ENCODE measurements at regions not wholly inside any gene's neighbourhood (a gene's known extent, or its start where the extent isn't known, plus 50 kb on each side); places are given as distances from the start of the nearest gene placed in this dataset.

DNA sequence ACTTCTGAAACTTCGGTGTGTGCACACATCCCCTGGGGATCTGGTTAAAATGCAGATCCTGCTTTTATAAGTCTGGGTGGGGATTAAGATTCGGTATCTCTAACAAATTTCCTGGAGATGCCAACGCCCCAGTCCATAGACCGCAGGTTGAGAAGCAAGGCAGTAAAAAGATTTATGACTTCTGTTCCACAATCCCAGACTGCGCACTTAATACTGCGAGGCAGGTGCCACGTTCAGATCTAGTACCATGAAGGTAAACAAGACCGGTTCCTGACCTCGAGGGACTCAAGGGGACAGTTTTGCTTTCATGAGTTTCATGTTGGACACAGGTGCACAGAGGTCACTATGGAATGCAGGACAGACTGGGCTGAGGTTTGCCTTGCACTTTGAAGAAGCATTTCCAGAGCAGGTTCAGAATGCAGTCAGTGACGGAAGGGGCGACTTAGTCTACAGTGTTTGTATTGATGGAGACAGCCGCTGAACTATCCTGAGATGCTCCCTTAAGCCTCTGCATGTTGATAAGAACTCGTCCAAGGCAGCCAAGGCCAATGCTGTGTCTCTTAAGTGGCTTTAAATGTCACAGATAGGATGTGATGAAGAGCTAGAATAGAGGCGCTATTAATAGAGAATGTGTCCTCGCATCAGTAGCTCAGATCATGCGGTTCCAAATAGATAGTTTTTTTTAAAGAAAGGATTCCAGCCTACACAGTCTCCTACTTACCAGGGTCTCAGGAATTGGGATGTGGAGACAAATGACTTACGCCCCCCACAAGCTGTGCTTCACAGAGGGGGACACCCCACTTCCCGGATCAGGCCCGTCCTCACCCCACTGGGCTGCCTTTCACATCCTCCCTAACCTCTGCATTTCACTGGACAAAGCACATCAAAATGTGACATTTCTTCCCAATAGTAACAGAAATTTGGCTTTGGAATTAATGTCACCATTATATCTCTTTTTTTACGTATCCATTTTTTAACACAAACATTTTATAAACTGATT is 97.1 kb upstream of the IRS2 start:
- Histone ChIP-seq H3K9me1 (ENCODE audit: control insufficient read depth, insufficient read depth, low read length) (no peaks in the 10 kb centered on the region), H3K4me1 (replicated peaks in 1 of 2; ENCODE audit: control insufficient read depth in 2 of 2, insufficient read depth in 2 of 2, low read length in 2 of 2) (no peaks in the 10 kb centered on the region), H3K79me2 (ENCODE audit: control insufficient read depth, insufficient read depth, low read length) (no peaks in the 10 kb centered on the region), H3K27me3 (ENCODE audit: control insufficient read depth in 2 of 2, insufficient read depth in 2 of 2, low read length in 2 of 2) (peaks cover 0 to 25% of the 10 kb centered on the region in 2 experiments; a peak in 2 of 5 replicates), H4K20me1 (replicated peaks; ENCODE audit: control insufficient read depth, insufficient read depth, low read length) (no peaks in the 10 kb centered on the region), H3K36me3 (ENCODE audit: control insufficient read depth, insufficient read depth, low read length) (no peaks in the 10 kb centered on the region), H3K9ac (ENCODE audit: insufficient read depth in 1 of 2, low read depth in 2 of 2, low read length in 2 of 2) (no peak overlapping the region), H3K9me3 (replicated peaks; ENCODE audit: control insufficient read depth, insufficient read depth, low read depth, low read length) (no peaks in the 10 kb centered on the region), H3K4me2 (ENCODE audit: insufficient read depth, low read length) (no peak overlapping the region), H3K4me3 (no peak overlapping the region), H2AFZ (ENCODE audit: low read depth, low read length) (no peak overlapping the region), H3K27ac (ENCODE audit: extremely low read depth, low read depth, low read length) (no peak overlapping the region)
- BruUV-seq (replicated peaks): no TSS peak
- intact Hi-C loops (cut with micrococcal nuclease) (no loop called here), in situ Hi-C loops (cut with MboI) (no loop called here)
- no peak for DNase-seq (ENCODE audit: extremely low read depth in 1 of 4, low spot score in 3 of 4)
- WGBS (ENCODE audit: insufficient coverage, low coverage, missing lambda C conversion rate): 3% methylated on average over 18 of the region's 20 CpGs
- ChIA-PET CTCF (ENCODE audit: low intra/inter-chr PET ratio) (no interaction called here), POLR2A (interaction anchor here (0.6 kb wide), 1 partner anchor 274 kb away, joined by 3 read pairs; no protein-coding TSS in a partner anchor)
- no peak for FAIRE-seq
- no peak for ATAC-seq
- no peak for TF ChIP-seq TCF7L2 (IDR thresholded peaks at IDR 0.05; ENCODE audit: low read depth, low read length)
- no peak for TF ChIP-seq TOE1 (IDR thresholded peaks at IDR 0.05; ENCODE audit: borderline replicate concordance)
- TF ChIP-seq TOE1 (CRISPR knock-in tag; IDR thresholded peaks at IDR 0.05; ENCODE audit: borderline replicate concordance, low read depth): no peak
- no peak for TF ChIP-seq ILK (tag; IDR thresholded peaks at IDR 0.05; ENCODE audit: borderline replicate concordance, low read depth)
- no peak for TF ChIP-seq ZNF644 (tag; IDR thresholded peaks at IDR 0.05; ENCODE audit: low read depth)
- TF ChIP-seq, protein P1, sequence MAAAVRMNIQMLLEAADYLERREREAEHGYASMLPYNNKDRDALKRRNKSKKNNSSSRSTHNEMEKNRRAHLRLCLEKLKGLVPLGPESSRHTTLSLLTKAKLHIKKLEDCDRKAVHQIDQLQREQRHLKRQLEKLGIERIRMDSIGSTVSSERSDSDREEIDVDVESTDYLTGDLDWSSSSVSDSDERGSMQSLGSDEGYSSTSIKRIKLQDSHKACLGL (CRISPR knock-in tag; IDR thresholded peaks at IDR 0.05; ENCODE audit: borderline replicate concordance, poor library complexity, severe bottlenecking): no peak
- no peak for TF ChIP-seq CHD1 (IDR thresholded peaks at IDR 0.05; ENCODE audit: low read length)
- no peak for TF ChIP-seq FOXP1 (CRISPR knock-in tag; IDR thresholded peaks at IDR 0.05)
- TF ChIP-seq RERE (CRISPR knock-in tag; IDR thresholded peaks at IDR 0.05; ENCODE audit: borderline replicate concordance): no peak
- TF ChIP-seq FOXM1 (IDR thresholded peaks at IDR 0.05; ENCODE audit: low read depth): no peak
- TF ChIP-seq FOXM1 (CRISPR knock-in tag; IDR thresholded peaks at IDR 0.05; ENCODE audit: low read depth): no peak
- no peak for TF ChIP-seq RBM22 (IDR thresholded peaks at IDR 0.05; ENCODE audit: low read depth, low read length, poor library complexity, severe bottlenecking)
- TF ChIP-seq MECOM (CRISPR knock-in tag; IDR thresholded peaks at IDR 0.05): no peak
- TF ChIP-seq NCOR1 (IDR thresholded peaks at IDR 0.05): no peak
- no peak for TF ChIP-seq ZNF551 (CRISPR knock-in tag; IDR thresholded peaks at IDR 0.05)
- no peak for TF ChIP-seq CHCHD3 (CRISPR knock-in tag; IDR thresholded peaks at IDR 0.05)
- no peak for TF ChIP-seq ZC3H11A (IDR thresholded peaks at IDR 0.05; ENCODE audit: low read depth, low read length)
